GM12878 (cell line): ENCODE measurements at regions not wholly inside any gene's neighbourhood (a gene's known extent, or its start where the extent isn't known, plus 50 kb on each side); places are given as distances from the start of the nearest gene placed in this dataset.

Source experiments
- ATAC-seq: fragments of 200-7000 bp; cut with Tn5 transposase; 3 replicates; pipeline ENCODE4 v1.9.1; 2020; ENCODE audit warnings: mild to moderate bottlenecking, moderate library complexity
- BruUV-seq: library from RNA; stranded (reverse); fragments of 400-500 nt; replicated peaks from 2 replicates; lab custom pipeline; 2021; lab: Mats Ljungman, UMichigan
- CTCF ChIA-PET: fragments of 300-600 bp; sonication (Branson Sonifier 250); formaldehyde crosslinking; extraction: SDS; loops from one replicate; lab custom pipeline; 2021; ENCODE audit warnings: inconsistent platforms; lab: Yijun Ruan, JAX
- POLR2A ChIA-PET: fragments of 350-600 bp; formaldehyde crosslinking; extraction: SDS; loops from one replicate; lab custom pipeline; 2021; ENCODE audit warnings: inconsistent platforms; lab: Charles Lee
- RAD21 ChIA-PET: fragments of 300-600 bp; sonication (Branson Sonifier 250); formaldehyde crosslinking; loops from one replicate; lab custom pipeline; 2023; ENCODE audit warnings: antibody characterized with exemption; ENCODE audit not compliant: unreplicated experiment; lab: Charles Lee
- SMC1A ChIA-PET: fragments of 300-600 bp; sonication (Branson Sonifier 250); formaldehyde crosslinking; loops from one replicate; lab custom pipeline; 2023; ENCODE audit not compliant: unreplicated experiment, uncharacterized antibody; lab: Charles Lee
- DNase-seq: peaks from one replicate; pipeline ENCODE4 v3.0.0-alpha.2; 2011; ENCODE audit warnings: low read depth, low spot score
- FAIRE-seq: peaks from 3 replicates; lab custom pipeline; 2011; peaks lifted over from hg19 to GRCh38; lab: Jason Lieb, UNC
- H2AFZ ChIP-seq: 2 replicates; pipeline ENCODE4 v1.6.0; 2011; ENCODE audit warnings: low read depth, low read length, control low read depth; ENCODE audit not compliant: control insufficient read depth
- H3K27ac ChIP-seq: 2 replicates; pipeline ENCODE4 v1.5.1; 2011; ENCODE audit warnings: control low read depth; ENCODE audit not compliant: control insufficient read depth, insufficient read depth
- H3K27me3 ChIP-seq, 2 experiments: replicated peaks in 1 of 2; 2 replicates each; pipeline versions ENCODE4 v1.6.0 to v1.6.1; 2011; ENCODE audit warnings: low read length in 1 of 2; ENCODE audit not compliant: control insufficient read depth in 2 of 2, insufficient read depth in 2 of 2
- H3K36me3 ChIP-seq, 2 experiments: 2 replicates each; pipeline ENCODE4 v1.5.1; 2011; ENCODE audit warnings: low read length in 1 of 2; ENCODE audit not compliant: control insufficient read depth in 2 of 2, insufficient read depth in 2 of 2
- H3K4me1 ChIP-seq: 2 replicates; pipeline ENCODE4 v1.6.1; 2011; ENCODE audit warnings: mild to moderate bottlenecking, low read length, moderate library complexity, mixed read lengths; ENCODE audit not compliant: control insufficient read depth, insufficient read depth
- H3K4me2 ChIP-seq: 2 replicates; pipeline ENCODE4 v1.6.0; 2011; ENCODE audit warnings: control low read depth; ENCODE audit not compliant: control insufficient read depth, insufficient read depth
- H3K4me3 ChIP-seq: fragments of 200-600 bp; sonication (generic); 2 replicates; pipeline ENCODE4 v1.5.1; 2016
- H3K79me2 ChIP-seq: 2 replicates; pipeline ENCODE4 v1.6.0; 2011; ENCODE audit warnings: low read length; ENCODE audit not compliant: control insufficient read depth, insufficient read depth
- H3K9ac ChIP-seq: 2 replicates; pipeline ENCODE4 v1.8.0; 2011; ENCODE audit warnings: low read length, control low read depth, mixed read lengths; ENCODE audit not compliant: control insufficient read depth, insufficient read depth
- H3K9me3 ChIP-seq: replicated peaks from 3 replicates; pipeline ENCODE4 v1.5.1; 2011; ENCODE audit warnings: mild to moderate bottlenecking, low read length; ENCODE audit not compliant: control insufficient read depth, insufficient read depth
- H4K20me1 ChIP-seq: 2 replicates; pipeline ENCODE4 v1.6.0; 2011; ENCODE audit not compliant: control insufficient read depth, insufficient read depth
- MEF2B ChIP-seq: fragments of 450-650 bp; IDR thresholded peaks from 2 replicates; pipeline ENCODE4 v1.6.1; 2018; ENCODE audit warnings: mild to moderate bottlenecking, moderate library complexity; ENCODE audit not compliant: partially characterized antibody, poor library complexity, severe bottlenecking
- NR2F1 ChIP-seq: fragments of 450-650 bp; conservative IDR thresholded peaks from 2 replicates; pipeline ENCODE4 v1.6.1; 2017; ENCODE audit warnings: mild to moderate bottlenecking
- POU2F2 ChIP-seq: IDR thresholded peaks from 3 replicates; pipeline ENCODE4 v1.6.1; 2011; ENCODE audit warnings: low read depth, mild to moderate bottlenecking, low read length, borderline replicate concordance
- PRDM15 ChIP-seq: fragments of 450-650 bp; formaldehyde crosslinking; IDR thresholded peaks from 2 replicates; pipeline ENCODE4 v1.4.0; 2020; ENCODE audit warnings: mild to moderate bottlenecking, moderate library complexity
- RCOR1 ChIP-seq: conservative IDR thresholded peaks from 2 replicates; pipeline ENCODE4 v1.6.1; 2012; ENCODE audit warnings: low read depth, low read length, improper control_type of control experiment
- WGBS: methylation state at CpG from one replicate; pipeline ENCODE4 v1.1.6; 2016; ENCODE audit warnings: low lambda C conversion rate; ENCODE audit not compliant: insufficient replicate concordance, insufficient coverage; ENCODE audit errors: missing lambda C conversion rate; 5-methylcytosine and 5-hydroxymethylcytosine counted together
- in situ Hi-C: fragments of 300-500 bp; cut with MboI; formaldehyde crosslinking; loops from 9 replicates; pipeline ENCODE4 v1.14.3; 2018; ENCODE audit warnings: mixed read lengths
- intact Hi-C: fragments of 100-400 bp; cut with micrococcal nuclease; formaldehyde crosslinking; loops from one replicate; pipeline ENCODE4 v1.14.2; 2022; ENCODE audit not compliant: unreplicated experiment
- TF ChIP-seq, protein P1 (sequence below), 3 experiments: IDR thresholded peaks in 2 of 3; conservative IDR thresholded peaks in 1 of 3; 2 replicates each; pipeline ENCODE4 v1.5.1; 2011; ENCODE audit warnings: low read depth in 3 of 3, low read length in 3 of 3, mild to moderate bottlenecking in 3 of 3, control low read depth in 2 of 3, moderate library complexity in 2 of 3, inconsistent platforms in 1 of 3, mixed read lengths in 1 of 3; ENCODE audit not compliant: control insufficient read depth in 2 of 3, insufficient read depth in 1 of 3; ENCODE audit errors: extremely low read depth in 1 of 3
- TF ChIP-seq, protein P2 (sequence below): fragments of 450-650 bp; IDR thresholded peaks from 2 replicates; pipeline ENCODE4 v1.6.1; 2016; ENCODE audit warnings: mild to moderate bottlenecking
- TF ChIP-seq, protein P3 (sequence below): fragments of 450-650 bp; IDR thresholded peaks from 2 replicates; pipeline ENCODE4 v1.6.1; 2017; ENCODE audit warnings: mild to moderate bottlenecking, moderate library complexity

DNA sequence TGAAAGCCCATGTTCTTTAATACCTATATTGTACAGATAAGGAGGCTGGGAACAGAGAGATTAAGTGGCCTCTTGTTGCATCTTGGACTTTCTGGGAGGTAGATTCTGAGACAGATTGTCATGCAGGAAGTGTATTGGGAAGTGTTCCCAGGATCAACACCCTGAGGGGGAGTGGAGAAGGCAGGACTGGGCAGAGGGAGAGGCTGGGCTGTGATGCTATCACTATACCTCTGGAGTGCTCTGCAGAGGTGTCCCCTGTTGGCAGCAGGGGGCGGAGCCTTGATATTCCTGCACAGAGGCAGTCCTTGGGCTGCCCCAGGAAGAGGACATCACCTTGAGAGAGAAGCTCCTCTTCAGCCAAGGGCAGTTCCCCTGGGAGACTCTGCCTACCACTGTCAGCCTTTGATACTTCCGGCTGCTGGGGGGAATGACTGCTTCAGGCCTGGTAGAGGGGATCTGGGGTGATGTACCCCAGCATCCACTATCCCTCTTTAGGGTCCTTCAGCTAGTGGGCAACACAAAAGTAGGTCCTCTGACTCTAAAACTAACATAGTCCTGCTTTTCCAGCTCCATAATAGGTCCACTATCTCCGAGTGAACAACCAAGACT is 97.4 kb upstream of the RNU6-1 start:
- ChIA-PET POLR2A (interaction anchor here (1.0 to 2.1 kb wide), 10 partner anchors 11 to 118 kb away, joined by 3 to 7 read pairs (median 4); partner anchors contain the start of gene PIAS1), CTCF (interaction anchor here (0.8 to 2.8 kb wide), 5 partner anchors 10 to 118 kb away, joined by 3 to 16 read pairs (median 7); partner anchors contain the start of gene PIAS1), RAD21 (interaction anchor here (0.7 to 2.8 kb wide), 23 partner anchors 10 to 218 kb away, joined by 3 to 22 read pairs (median 4); no protein-coding TSS in a partner anchor), SMC1A (interaction anchor here (0.6 to 3.1 kb wide), 23 partner anchors 9 to 218 kb away, joined by 3 to 32 read pairs (median 6); no protein-coding TSS in a partner anchor)
- Histone ChIP-seq H3K4me3 (no peak overlapping the region), H3K27me3 (no peaks in the 10 kb centered on the region), H2AFZ (peak overlapping the region; percentile 26), H3K36me3 (no peaks in the 10 kb centered on the region), H4K20me1 (no peaks in the 10 kb centered on the region), H3K9me3 (peaks cover 16% of the 10 kb centered on the region), H3K4me1 (peaks cover 28% of the 10 kb centered on the region), H3K4me2 (peak overlapping the region; percentile 4; the same call in 1 of the 2 replicates), H3K9ac (peak overlapping the region; percentile 19; the same call in 1 of the 2 replicates), H3K79me2 (no peaks in the 10 kb centered on the region), H3K27ac (peak overlapping the region; percentile 82)
- intact Hi-C loops = loop anchor here (5.0 kb wide), 1 partner anchor 35 kb away; no protein-coding TSS in a partner anchor
- DNase-seq (no peak), ATAC-seq (peak; percentile 16), FAIRE-seq (no peak)
- TF ChIP-seq RCOR1 (0 out of 2 replicates have a peak, but pooled peaks have one; percentile 4), NR2F1 (0 out of 2 replicates have a peak, but pooled peaks have one; percentile 13), MEF2B (peak; percentile 50), PRDM15 (CRISPR knock-in tag) (no peak), POU2F2 (no peak)
- TF ChIP-seq, protein P1, sequence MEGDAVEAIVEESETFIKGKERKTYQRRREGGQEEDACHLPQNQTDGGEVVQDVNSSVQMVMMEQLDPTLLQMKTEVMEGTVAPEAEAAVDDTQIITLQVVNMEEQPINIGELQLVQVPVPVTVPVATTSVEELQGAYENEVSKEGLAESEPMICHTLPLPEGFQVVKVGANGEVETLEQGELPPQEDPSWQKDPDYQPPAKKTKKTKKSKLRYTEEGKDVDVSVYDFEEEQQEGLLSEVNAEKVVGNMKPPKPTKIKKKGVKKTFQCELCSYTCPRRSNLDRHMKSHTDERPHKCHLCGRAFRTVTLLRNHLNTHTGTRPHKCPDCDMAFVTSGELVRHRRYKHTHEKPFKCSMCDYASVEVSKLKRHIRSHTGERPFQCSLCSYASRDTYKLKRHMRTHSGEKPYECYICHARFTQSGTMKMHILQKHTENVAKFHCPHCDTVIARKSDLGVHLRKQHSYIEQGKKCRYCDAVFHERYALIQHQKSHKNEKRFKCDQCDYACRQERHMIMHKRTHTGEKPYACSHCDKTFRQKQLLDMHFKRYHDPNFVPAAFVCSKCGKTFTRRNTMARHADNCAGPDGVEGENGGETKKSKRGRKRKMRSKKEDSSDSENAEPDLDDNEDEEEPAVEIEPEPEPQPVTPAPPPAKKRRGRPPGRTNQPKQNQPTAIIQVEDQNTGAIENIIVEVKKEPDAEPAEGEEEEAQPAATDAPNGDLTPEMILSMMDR (IDR thresholded peaks at IDR 0.05 in 2 of 3, conservative IDR thresholded peaks at IDR 0.05 in 1 of 3; ENCODE audit: control insufficient read depth in 2 of 3, extremely low read depth in 1 of 3, insufficient read depth in 1 of 3, low read depth in 3 of 3, low read length in 3 of 3) = no peak
- TF ChIP-seq, protein P2, sequence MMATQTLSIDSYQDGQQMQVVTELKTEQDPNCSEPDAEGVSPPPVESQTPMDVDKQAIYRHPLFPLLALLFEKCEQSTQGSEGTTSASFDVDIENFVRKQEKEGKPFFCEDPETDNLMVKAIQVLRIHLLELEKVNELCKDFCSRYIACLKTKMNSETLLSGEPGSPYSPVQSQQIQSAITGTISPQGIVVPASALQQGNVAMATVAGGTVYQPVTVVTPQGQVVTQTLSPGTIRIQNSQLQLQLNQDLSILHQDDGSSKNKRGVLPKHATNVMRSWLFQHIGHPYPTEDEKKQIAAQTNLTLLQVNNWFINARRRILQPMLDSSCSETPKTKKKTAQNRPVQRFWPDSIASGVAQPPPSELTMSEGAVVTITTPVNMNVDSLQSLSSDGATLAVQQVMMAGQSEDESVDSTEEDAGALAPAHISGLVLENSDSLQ = no peak
- TF ChIP-seq, protein P3, sequence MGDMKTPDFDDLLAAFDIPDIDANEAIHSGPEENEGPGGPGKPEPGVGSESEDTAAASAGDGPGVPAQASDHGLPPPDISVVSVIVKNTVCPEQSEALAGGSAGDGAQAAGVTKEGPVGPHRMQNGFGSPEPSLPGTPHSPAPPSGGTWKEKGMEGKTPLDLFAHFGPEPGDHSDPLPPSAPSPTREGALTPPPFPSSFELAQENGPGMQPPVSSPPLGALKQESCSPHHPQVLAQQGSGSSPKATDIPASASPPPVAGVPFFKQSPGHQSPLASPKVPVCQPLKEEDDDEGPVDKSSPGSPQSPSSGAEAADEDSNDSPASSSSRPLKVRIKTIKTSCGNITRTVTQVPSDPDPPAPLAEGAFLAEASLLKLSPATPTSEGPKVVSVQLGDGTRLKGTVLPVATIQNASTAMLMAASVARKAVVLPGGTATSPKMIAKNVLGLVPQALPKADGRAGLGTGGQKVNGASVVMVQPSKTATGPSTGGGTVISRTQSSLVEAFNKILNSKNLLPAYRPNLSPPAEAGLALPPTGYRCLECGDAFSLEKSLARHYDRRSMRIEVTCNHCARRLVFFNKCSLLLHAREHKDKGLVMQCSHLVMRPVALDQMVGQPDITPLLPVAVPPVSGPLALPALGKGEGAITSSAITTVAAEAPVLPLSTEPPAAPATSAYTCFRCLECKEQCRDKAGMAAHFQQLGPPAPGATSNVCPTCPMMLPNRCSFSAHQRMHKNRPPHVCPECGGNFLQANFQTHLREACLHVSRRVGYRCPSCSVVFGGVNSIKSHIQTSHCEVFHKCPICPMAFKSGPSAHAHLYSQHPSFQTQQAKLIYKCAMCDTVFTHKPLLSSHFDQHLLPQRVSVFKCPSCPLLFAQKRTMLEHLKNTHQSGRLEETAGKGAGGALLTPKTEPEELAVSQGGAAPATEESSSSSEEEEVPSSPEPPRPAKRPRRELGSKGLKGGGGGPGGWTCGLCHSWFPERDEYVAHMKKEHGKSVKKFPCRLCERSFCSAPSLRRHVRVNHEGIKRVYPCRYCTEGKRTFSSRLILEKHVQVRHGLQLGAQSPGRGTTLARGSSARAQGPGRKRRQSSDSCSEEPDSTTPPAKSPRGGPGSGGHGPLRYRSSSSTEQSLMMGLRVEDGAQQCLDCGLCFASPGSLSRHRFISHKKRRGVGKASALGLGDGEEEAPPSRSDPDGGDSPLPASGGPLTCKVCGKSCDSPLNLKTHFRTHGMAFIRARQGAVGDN = 0 out of 2 replicates have a peak, but pooled peaks have one; percentile 17
- in situ Hi-C loops = no loop called here
- WGBS = 29% methylated on average over 3 of the region's 3 CpGs
- no TSS peak for BruUV-seq
